Endothelial cell of umbilical vein (primary cell): ENCODE measurements at regions not wholly inside any gene's neighbourhood (a gene's known extent, or its start where the extent isn't known, plus 50 kb on each side); places are given as distances from the start of the nearest gene placed in this dataset.

Experiments
- BruUV-seq: library from RNA; stranded (reverse); fragments of 400-500 nt; replicated peaks from 2 replicates; lab custom pipeline; 2021; lab: Mats Ljungman, UMichigan
- CTCF ChIA-PET: fragments of 300-600, 350-600 bp; sonication (Branson Sonifier 250); formaldehyde crosslinking; loops from one replicate; lab custom pipeline; 2021; ENCODE audit warnings: antibody characterized with exemption, inconsistent platforms; lab: Charles Lee
- POLR2A ChIA-PET: fragments of 300-600, 350-600 bp; sonication (Branson Sonifier 250); formaldehyde crosslinking; loops from one replicate; lab custom pipeline; 2021; ENCODE audit warnings: antibody characterized with exemption, inconsistent platforms; lab: Charles Lee
- DNase-seq: peaks from one replicate; pipeline ENCODE4 v3.0.0-alpha.2; 2011; ENCODE audit warnings: low read depth, low spot score
- FAIRE-seq: peaks from 2 replicates; lab custom pipeline; 2011; peaks lifted over from hg19 to GRCh38; lab: Jason Lieb, UNC
- H2AFZ ChIP-seq: 2 replicates; pipeline ENCODE4 v1.6.0; 2012; ENCODE audit warnings: low read depth, low read length, control low read depth, inconsistent platforms
- H3K27ac ChIP-seq: 2 replicates; pipeline ENCODE4 v1.5.1; 2011; ENCODE audit warnings: low read depth, mild to moderate bottlenecking, control low read depth, low read length, moderate library complexity; ENCODE audit not compliant: insufficient read depth
- H3K27me3 ChIP-seq, 2 experiments: 2 replicates each; pipeline versions ENCODE4 v1.6.0 to v1.6.1; 2011; ENCODE audit warnings: low read length in 2 of 2, mixed read lengths in 1 of 2; ENCODE audit not compliant: control insufficient read depth in 2 of 2, insufficient read depth in 2 of 2
- H3K36me3 ChIP-seq, 2 experiments: 2 replicates in 1 of 2; 3 replicates in 1 of 2; pipeline ENCODE4 v1.5.1; 2011; ENCODE audit warnings: low read length in 2 of 2, mild to moderate bottlenecking in 1 of 2, moderate library complexity in 1 of 2; ENCODE audit not compliant: control insufficient read depth in 2 of 2, insufficient read depth in 2 of 2; ENCODE audit errors: extremely low read depth in 1 of 2
- H3K4me1 ChIP-seq: 3 replicates; pipeline ENCODE4 v1.5.1; 2011; ENCODE audit warnings: mild to moderate bottlenecking, low read length; ENCODE audit not compliant: control insufficient read depth, insufficient read depth; ENCODE audit errors: extremely low read depth
- H3K4me2 ChIP-seq: 2 replicates; pipeline ENCODE4 v1.6.1; 2011; ENCODE audit warnings: low read length, control low read depth, mixed read lengths; ENCODE audit not compliant: insufficient read depth
- H3K4me3 ChIP-seq, 3 experiments: fragments of 200-600 bp in 1 of 3; sonication (generic), shearing (Covaris generic) in 1 of 3; replicated peaks in 1 of 3; 2 replicates each; pipeline ENCODE4 v1.5.1; 2011 to 2016; ENCODE audit warnings: control low read depth in 3 of 3, low read length in 3 of 3, mild to moderate bottlenecking in 2 of 3, inconsistent platforms in 1 of 3, low read depth in 1 of 3, moderate library complexity in 1 of 3; ENCODE audit not compliant: insufficient read depth in 1 of 3
- H3K79me2 ChIP-seq: 2 replicates; pipeline ENCODE4 v1.6.0; 2012; ENCODE audit warnings: low read length, inconsistent platforms; ENCODE audit not compliant: control insufficient read depth, insufficient read depth
- H3K9ac ChIP-seq: replicated peaks from 2 replicates; pipeline ENCODE3; 2011; ENCODE audit warnings: low read length, control low read depth; ENCODE audit not compliant: insufficient read depth; ENCODE audit errors: extremely low read depth
- H3K9me1 ChIP-seq: replicated peaks from 3 replicates; pipeline ENCODE4 v1.6.0; 2011; ENCODE audit warnings: mild to moderate bottlenecking, low read length; ENCODE audit not compliant: control insufficient read depth, insufficient read depth; ENCODE audit errors: extremely low read depth
- H3K9me3 ChIP-seq: replicated peaks from 2 replicates; pipeline ENCODE4 v1.5.1; 2012; ENCODE audit warnings: low read length, inconsistent platforms; ENCODE audit not compliant: control insufficient read depth, insufficient read depth
- H4K20me1 ChIP-seq: replicated peaks from 2 replicates; pipeline ENCODE3; 2011; ENCODE audit warnings: mild to moderate bottlenecking, low read length; ENCODE audit not compliant: control insufficient read depth, insufficient read depth; ENCODE audit errors: extremely low read depth
- EZH2 ChIP-seq: IDR thresholded peaks from 2 replicates; pipeline ENCODE4 v1.6.1; 2012; ENCODE audit warnings: borderline replicate concordance, low read depth, mild to moderate bottlenecking, moderate library complexity, low read length, inconsistent platforms; ENCODE audit not compliant: severe bottlenecking
- FOS ChIP-seq: IDR thresholded peaks from 2 replicates; pipeline ENCODE4 v1.6.1; 2011; ENCODE audit warnings: mild to moderate bottlenecking, low read length, moderate library complexity, borderline replicate concordance; ENCODE audit not compliant: insufficient read depth
- GATA2 ChIP-seq: IDR thresholded peaks from 2 replicates; pipeline ENCODE4 v1.7.0; 2011; ENCODE audit warnings: low read depth, mild to moderate bottlenecking, moderate library complexity, mixed read lengths, low read length; ENCODE audit not compliant: insufficient read length, insufficient read depth
- MYC ChIP-seq: IDR thresholded peaks from one replicate; pipeline ENCODE4 v1.6.1; 2011; ENCODE audit warnings: mild to moderate bottlenecking, low read depth, low read length
- POLR2AphosphoS5 ChIP-seq: IDR thresholded peaks from 2 replicates; pipeline ENCODE4 v1.6.1; 2012; ENCODE audit warnings: low read depth, mild to moderate bottlenecking, control low read depth, low read length, moderate library complexity; ENCODE audit not compliant: insufficient read depth
- dilution Hi-C: fragments of 300-500 bp; cut with MboI; formaldehyde crosslinking; loops from one replicate; pipeline ENCODE4 v1.15.0; 2019; ENCODE audit warnings: low sequenced_read_pairs; ENCODE audit not compliant: extremely low pct_ligation_motif_present
- intact Hi-C: fragments of 100-400 bp; cut with micrococcal nuclease; formaldehyde crosslinking; loops from one replicate; pipeline ENCODE4 v1.10.0; 2022
- TF ChIP-seq, protein P1 (sequence below): IDR thresholded peaks from 2 replicates; pipeline ENCODE4 v1.6.1; 2011; ENCODE audit not compliant: insufficient read depth, insufficient read length
- TF ChIP-seq, protein P2 (sequence below), 2 donors: IDR thresholded peaks; 1 replicate in 1 of 2; 2 replicates in 1 of 2; pipeline ENCODE4 v1.5.1; 2011; ENCODE audit warnings: low read length in 2 of 2, mild to moderate bottlenecking in 2 of 2, moderate library complexity in 2 of 2, control low read depth in 1 of 2, inconsistent platforms in 1 of 2, low read depth in 1 of 2; ENCODE audit not compliant: insufficient read depth in 1 of 2; ENCODE audit errors: extremely low read depth in 1 of 2

DNA sequence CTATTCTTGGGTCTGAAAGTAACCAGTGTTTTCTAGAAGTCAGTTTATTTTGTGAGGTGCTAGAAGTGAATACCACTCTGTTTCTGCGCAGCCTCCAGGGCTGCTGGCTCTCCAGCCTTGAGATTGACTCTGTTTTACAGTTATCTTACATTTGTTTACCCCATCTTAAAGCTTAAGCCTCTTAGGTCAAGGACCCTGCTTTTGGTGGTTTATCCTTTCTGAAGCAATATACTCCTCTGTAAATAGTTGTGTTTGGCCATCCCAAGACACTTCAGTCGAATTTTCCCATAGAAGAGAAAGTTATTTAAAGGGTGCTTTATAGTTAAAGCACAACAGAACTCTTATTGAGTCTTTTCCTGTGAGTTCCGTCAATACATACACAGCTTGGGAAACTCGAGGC is 190.6 kb upstream of the RSPO3 start:
- no peaks in the 10 kb centered on the region for H3K27me3 ChIP-seq
- H3K27ac ChIP-seq = no peak overlapping the region
- CTCF ChIA-PET = no interaction called here
- no peaks in the 10 kb centered on the region for H4K20me1 ChIP-seq
- no peaks in the 10 kb centered on the region for H3K9me3 ChIP-seq
- BruUV-seq = no TSS peak
- TF ChIP-seq, protein P1, sequence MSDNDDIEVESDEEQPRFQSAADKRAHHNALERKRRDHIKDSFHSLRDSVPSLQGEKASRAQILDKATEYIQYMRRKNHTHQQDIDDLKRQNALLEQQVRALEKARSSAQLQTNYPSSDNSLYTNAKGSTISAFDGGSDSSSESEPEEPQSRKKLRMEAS = no peak
- TF ChIP-seq, protein P2, sequence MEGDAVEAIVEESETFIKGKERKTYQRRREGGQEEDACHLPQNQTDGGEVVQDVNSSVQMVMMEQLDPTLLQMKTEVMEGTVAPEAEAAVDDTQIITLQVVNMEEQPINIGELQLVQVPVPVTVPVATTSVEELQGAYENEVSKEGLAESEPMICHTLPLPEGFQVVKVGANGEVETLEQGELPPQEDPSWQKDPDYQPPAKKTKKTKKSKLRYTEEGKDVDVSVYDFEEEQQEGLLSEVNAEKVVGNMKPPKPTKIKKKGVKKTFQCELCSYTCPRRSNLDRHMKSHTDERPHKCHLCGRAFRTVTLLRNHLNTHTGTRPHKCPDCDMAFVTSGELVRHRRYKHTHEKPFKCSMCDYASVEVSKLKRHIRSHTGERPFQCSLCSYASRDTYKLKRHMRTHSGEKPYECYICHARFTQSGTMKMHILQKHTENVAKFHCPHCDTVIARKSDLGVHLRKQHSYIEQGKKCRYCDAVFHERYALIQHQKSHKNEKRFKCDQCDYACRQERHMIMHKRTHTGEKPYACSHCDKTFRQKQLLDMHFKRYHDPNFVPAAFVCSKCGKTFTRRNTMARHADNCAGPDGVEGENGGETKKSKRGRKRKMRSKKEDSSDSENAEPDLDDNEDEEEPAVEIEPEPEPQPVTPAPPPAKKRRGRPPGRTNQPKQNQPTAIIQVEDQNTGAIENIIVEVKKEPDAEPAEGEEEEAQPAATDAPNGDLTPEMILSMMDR (IDR thresholded peaks at IDR 0.05; ENCODE audit: extremely low read depth in 1 of 2, insufficient read depth in 1 of 2, low read depth in 1 of 2, low read length in 2 of 2) = no peak
- TF ChIP-seq MYC = no peak
- TF ChIP-seq EZH2 = no peak
- TF ChIP-seq GATA2 = no peak
- TF ChIP-seq FOS = no peak
- no peak for TF ChIP-seq POLR2AphosphoS5
- dilution Hi-C loops = no loop called here
- FAIRE-seq (no peak), DNase-seq (no peak)
- no peaks in the 10 kb centered on the region for H3K79me2 ChIP-seq
- no peaks in the 10 kb centered on the region for H3K9me1 ChIP-seq
- H2AFZ ChIP-seq = no peak overlapping the region
- H3K36me3 ChIP-seq = no peaks in the 10 kb centered on the region
- no peak overlapping the region for H3K4me2 ChIP-seq
- POLR2A ChIA-PET = no interaction called here
- H3K4me1 ChIP-seq = no peaks in the 10 kb centered on the region
- intact Hi-C loops = no loop called here
- no peak overlapping the region for H3K9ac ChIP-seq
- H3K4me3 ChIP-seq = no peak overlapping the region
